ENCODE measurements at regions not wholly inside any gene's neighbourhood (a gene's known extent, or its start where the extent isn't known, plus 50 kb on each side); places are given as distances from the start of the nearest gene placed in this dataset.

- H3K27ac Mint-ChIP-seq, result no peak overlapping the region
- no peaks in the 10 kb centered on the region for H3K36me3 Mint-ChIP-seq (ENCODE audit: low read depth)
- Histone ChIP-seq H3K9me3 (ENCODE audit: control insufficient read depth, low read length) (peaks cover 6% of the 10 kb centered on the region), H3K27me3 (ENCODE audit: control insufficient read depth, insufficient read depth, low read length, poor library complexity, severe bottlenecking) (peaks cover 5% of the 10 kb centered on the region), H3K4me3 (ENCODE audit: low read length) (no peak overlapping the region), H3K27ac (ENCODE audit: low read depth, low read length) (no peak overlapping the region), H3K36me3 (ENCODE audit: control insufficient read depth, insufficient read depth, low read length) (no peaks in the 10 kb centered on the region), H3K4me1 (ENCODE audit: control insufficient read depth, insufficient read depth, low read length) (no peaks in the 10 kb centered on the region), H3K9ac (ENCODE audit: extremely low read depth, low read length, poor library complexity, severe bottlenecking) (no peak overlapping the region)
- H3K4me1 Mint-ChIP-seq, result peaks cover 14% of the 10 kb centered on the region
- WGBS, 2 experiments (ENCODE audit: insufficient coverage in 1 of 2, insufficient read length in 1 of 2), result 80 to 86% methylated on average over 2 to 3 of the region's 4 CpGs
- H3K9me3 Mint-ChIP-seq, result peaks cover 16% of the 10 kb centered on the region
- DNase-seq, result no peak
- no peak for TF ChIP-seq CTCF (conservative IDR thresholded peaks at IDR 0.05)
- H3K27me3 Mint-ChIP-seq (ENCODE audit: insufficient read depth), result peaks cover 6% of the 10 kb centered on the region
- H3K4me3 Mint-ChIP-seq, result no peak overlapping the region
These were observed 112.3 kb upstream of the ATP5MC3 start for GRCh38 chr2:175293776-175294175.

GRCh38 chr2:175293195-175293594 lies 111.7 kb upstream of the ATP5MC3 start:
- 90 to 93% methylated on average over 3 of the region's 3 CpGs for WGBS, 2 experiments (ENCODE audit: insufficient coverage in 1 of 2, insufficient read length in 1 of 2)
- no peak overlapping the region for H3K4me3 ChIP-seq (ENCODE audit: low read length)
- no peak for TF ChIP-seq CTCF (conservative IDR thresholded peaks at IDR 0.05)
- H3K27ac ChIP-seq (ENCODE audit: low read depth, low read length), result no peak overlapping the region
- Mint-ChIP-seq H3K9me3 (peaks cover 11% of the 10 kb centered on the region), H3K27ac (no peak overlapping the region), H3K4me3 (no peak overlapping the region), H3K4me1 (peaks cover 14% of the 10 kb centered on the region), H3K27me3 (ENCODE audit: insufficient read depth) (peaks cover 6% of the 10 kb centered on the region), H3K36me3 (ENCODE audit: low read depth) (no peaks in the 10 kb centered on the region)
- H3K9me3 ChIP-seq (ENCODE audit: control insufficient read depth, low read length), result peaks cover 6% of the 10 kb centered on the region
- H3K9ac ChIP-seq (ENCODE audit: extremely low read depth, low read length, poor library complexity, severe bottlenecking), result no peak overlapping the region
- H3K4me1 ChIP-seq (ENCODE audit: control insufficient read depth, insufficient read depth, low read length), result no peaks in the 10 kb centered on the region
- no peak for DNase-seq
- H3K27me3 ChIP-seq (ENCODE audit: control insufficient read depth, insufficient read depth, low read length, poor library complexity, severe bottlenecking), result peaks cover 5% of the 10 kb centered on the region
- H3K36me3 ChIP-seq (ENCODE audit: control insufficient read depth, insufficient read depth, low read length), result no peaks in the 10 kb centered on the region

GRCh38 chr2:175282886-175283285 lies 101.4 kb upstream of the ATP5MC3 start:
- Mint-ChIP-seq H3K36me3 (ENCODE audit: low read depth) (no peaks in the 10 kb centered on the region), H3K9me3 (no peaks in the 10 kb centered on the region), H3K4me1 (peaks cover 18% of the 10 kb centered on the region), H3K4me3 (no peak overlapping the region), H3K27ac (no peak overlapping the region), H3K27me3 (ENCODE audit: insufficient read depth) (peaks cover 1% of the 10 kb centered on the region)
- Histone ChIP-seq H3K9ac (ENCODE audit: extremely low read depth, low read length, poor library complexity, severe bottlenecking) (no peak overlapping the region), H3K4me3 (ENCODE audit: low read length) (no peak overlapping the region), H3K4me1 (ENCODE audit: control insufficient read depth, insufficient read depth, low read length) (peaks cover under 1% of the 10 kb centered on the region), H3K27me3 (ENCODE audit: control insufficient read depth, insufficient read depth, low read length, poor library complexity, severe bottlenecking) (no peaks in the 10 kb centered on the region), H3K9me3 (ENCODE audit: control insufficient read depth, low read length) (peaks cover 10% of the 10 kb centered on the region), H3K27ac (ENCODE audit: low read depth, low read length) (no peak overlapping the region), H3K36me3 (ENCODE audit: control insufficient read depth, insufficient read depth, low read length) (no peaks in the 10 kb centered on the region)
- DNase-seq, result no peak
- no peak for TF ChIP-seq CTCF (conservative IDR thresholded peaks at IDR 0.05)
- 95 to 100% methylated on average over 2 of the region's 2 CpGs for WGBS, 2 experiments (ENCODE audit: insufficient coverage in 1 of 2, insufficient read length in 1 of 2)

All from endodermal cell (in vitro differentiated cells).